ENCODE measurements at regions not wholly inside any gene's neighbourhood (a gene's known extent, or its start where the extent isn't known, plus 50 kb on each side); places are given as distances from the start of the nearest gene placed in this dataset.

DNA sequence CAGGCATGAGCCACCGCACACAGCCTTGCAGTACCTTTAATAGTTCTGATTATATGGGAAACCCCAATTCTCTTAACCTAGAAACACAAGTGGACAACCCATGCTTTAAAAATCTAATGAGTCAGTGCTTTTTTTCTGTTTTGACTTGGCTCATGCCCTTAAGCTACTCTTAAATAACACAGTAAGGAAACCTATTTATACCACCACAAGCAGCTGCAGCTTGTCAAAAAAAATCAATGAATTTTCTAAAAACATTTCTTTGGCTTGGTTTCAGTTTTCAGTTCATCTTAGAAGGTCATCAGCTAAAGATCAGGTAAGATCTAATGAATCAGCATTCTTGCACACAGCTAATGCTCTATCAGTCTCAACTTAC lies 124.1 kb upstream of the DST start:
- TF ChIP-seq, protein P1, sequence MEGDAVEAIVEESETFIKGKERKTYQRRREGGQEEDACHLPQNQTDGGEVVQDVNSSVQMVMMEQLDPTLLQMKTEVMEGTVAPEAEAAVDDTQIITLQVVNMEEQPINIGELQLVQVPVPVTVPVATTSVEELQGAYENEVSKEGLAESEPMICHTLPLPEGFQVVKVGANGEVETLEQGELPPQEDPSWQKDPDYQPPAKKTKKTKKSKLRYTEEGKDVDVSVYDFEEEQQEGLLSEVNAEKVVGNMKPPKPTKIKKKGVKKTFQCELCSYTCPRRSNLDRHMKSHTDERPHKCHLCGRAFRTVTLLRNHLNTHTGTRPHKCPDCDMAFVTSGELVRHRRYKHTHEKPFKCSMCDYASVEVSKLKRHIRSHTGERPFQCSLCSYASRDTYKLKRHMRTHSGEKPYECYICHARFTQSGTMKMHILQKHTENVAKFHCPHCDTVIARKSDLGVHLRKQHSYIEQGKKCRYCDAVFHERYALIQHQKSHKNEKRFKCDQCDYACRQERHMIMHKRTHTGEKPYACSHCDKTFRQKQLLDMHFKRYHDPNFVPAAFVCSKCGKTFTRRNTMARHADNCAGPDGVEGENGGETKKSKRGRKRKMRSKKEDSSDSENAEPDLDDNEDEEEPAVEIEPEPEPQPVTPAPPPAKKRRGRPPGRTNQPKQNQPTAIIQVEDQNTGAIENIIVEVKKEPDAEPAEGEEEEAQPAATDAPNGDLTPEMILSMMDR (IDR thresholded peaks at IDR 0.05; ENCODE audit: low read depth, low read length), result no peak
- no peak overlapping the region for H3K4me3 ChIP-seq (ENCODE audit: low read depth, low read length)

- no peak overlapping the region for H3K4me3 ChIP-seq (ENCODE audit: low read depth, low read length)
- TF ChIP-seq, protein P1 (IDR thresholded peaks at IDR 0.05; ENCODE audit: low read depth, low read length), result no peak
Measured at GRCh38 chr6:56766139-56766805, 123.6 kb upstream of the DST start.

DNA sequence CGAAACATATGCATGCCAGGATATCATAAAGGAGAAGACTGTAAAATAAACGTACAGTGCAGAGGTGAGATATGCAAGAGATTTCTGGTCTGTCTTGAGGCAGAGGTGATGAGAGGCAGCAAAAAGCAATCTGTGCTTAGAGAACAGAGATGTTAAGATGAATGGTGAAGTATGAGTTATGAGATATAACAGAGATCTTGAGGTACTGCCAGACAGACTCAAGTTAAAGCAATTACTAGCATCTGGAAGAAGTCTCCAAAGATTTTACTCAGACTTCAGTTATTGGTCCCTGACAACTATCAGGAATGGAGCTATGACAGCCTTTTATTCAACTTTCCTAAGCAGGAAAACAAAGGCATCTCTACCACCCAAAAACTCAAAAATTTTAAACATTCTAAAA lies 122.8 kb upstream of the DST start:
- no peak overlapping the region for H3K4me3 ChIP-seq (ENCODE audit: low read depth, low read length)
- TF ChIP-seq, protein P1 (IDR thresholded peaks at IDR 0.05; ENCODE audit: low read depth, low read length), result no peak

DNA sequence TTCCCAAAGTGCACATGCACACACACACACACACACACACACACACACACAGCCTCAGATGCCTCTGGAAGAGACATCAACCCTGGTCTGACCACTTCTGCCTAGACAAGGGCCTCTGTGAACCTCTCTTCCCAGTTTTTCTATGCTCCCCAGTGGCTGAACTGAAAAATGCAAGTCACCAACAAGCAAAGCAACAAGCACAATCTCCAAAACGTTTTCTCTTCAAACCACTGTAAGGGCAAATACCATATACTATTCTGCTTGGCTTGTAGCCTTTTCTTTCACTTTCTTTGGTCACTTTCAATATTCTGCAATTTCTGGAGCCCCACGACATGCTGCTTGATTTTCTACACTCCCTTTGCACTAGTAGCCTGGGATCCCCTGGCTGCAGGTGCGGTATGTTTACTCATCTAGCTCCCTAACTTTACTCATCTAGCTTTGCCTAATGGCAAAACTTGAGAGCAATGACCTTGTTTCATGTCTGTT lies 121.4 kb upstream of the DST start:
- no peak overlapping the region for H3K4me3 ChIP-seq (ENCODE audit: low read depth, low read length)
- TF ChIP-seq, protein P1 (IDR thresholded peaks at IDR 0.05; ENCODE audit: low read depth, low read length), result 0 out of 2 replicates have a peak, but pooled peaks have one; percentile 14

- TF ChIP-seq, protein P1 (IDR thresholded peaks at IDR 0.05; ENCODE audit: low read depth, low read length), result no peak
- H3K4me3 ChIP-seq (ENCODE audit: low read depth, low read length), result no peak overlapping the region
Measured at GRCh38 chr6:56761651-56762050, 119.0 kb upstream of the DST start.

DNA sequence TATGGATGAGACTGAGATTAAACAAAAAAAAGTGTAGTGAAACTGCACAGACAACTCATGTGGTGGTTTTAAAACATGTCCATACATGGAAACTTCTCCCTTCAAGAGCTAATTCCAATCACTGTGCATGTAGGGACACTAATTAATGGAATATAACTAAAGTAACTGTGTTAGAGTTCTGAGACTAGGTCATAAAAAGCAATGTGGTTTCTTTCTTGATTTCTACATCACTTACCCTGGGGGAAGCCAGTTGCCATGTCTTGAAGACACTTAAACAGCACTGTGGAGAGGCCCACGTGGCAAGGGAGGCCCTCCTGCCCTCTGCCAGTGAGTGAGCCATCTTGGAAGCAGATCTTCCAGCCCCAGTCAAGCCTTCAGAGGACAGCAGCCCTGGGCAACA lies 118.2 kb upstream of the DST start:
- no peak overlapping the region for H3K4me3 ChIP-seq (ENCODE audit: low read depth, low read length)
- TF ChIP-seq, protein P1 (IDR thresholded peaks at IDR 0.05; ENCODE audit: low read depth, low read length), result no peak

DNA sequence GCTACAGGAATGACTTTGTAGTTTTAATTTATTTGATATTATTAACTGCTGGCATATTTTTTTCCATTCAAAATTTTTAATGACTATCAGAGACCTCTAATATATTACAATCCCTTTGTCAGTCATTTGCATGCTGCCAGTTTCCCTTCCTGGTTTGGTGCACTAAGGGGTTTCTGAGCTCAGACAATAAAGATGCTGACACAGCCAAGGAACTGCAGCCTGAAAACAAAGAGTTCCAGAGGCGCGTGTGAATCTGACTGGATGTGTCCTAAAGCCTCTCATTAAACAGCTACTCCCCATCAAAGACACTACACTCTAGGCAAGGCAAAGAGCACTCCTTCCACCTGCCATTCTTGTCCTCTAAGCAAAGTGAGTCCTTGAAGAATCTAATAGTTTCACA lies 116.8 kb upstream of the DST start:
- H3K4me3 ChIP-seq (ENCODE audit: low read depth, low read length), result no peak overlapping the region
- TF ChIP-seq, protein P1 (IDR thresholded peaks at IDR 0.05; ENCODE audit: low read depth, low read length), result no peak

Data from WI38 (cell line).